Uterus (tissue), 3 donors: ENCODE measurements at regions not wholly inside any gene's neighbourhood (a gene's known extent, or its start where the extent isn't known, plus 50 kb on each side); places are given as distances from the start of the nearest gene placed in this dataset.

ENCODE experiments used
- DNase-seq, 2 donors: peaks; one replicate each; pipeline ENCODE4 v3.0.0-alpha.2; 2019 to 2020
- H3K27ac ChIP-seq, 2 donors: fragments of 200-600 bp; sonication (generic); 1 replicate in 1 of 2; 2 replicates in 1 of 2; pipeline ENCODE4 v1.5.1; 2016 to 2018
- H3K27me3 ChIP-seq, 2 donors: fragments of 200-600 bp; sonication (generic); one replicate each; pipeline ENCODE4 v1.5.1; 2018 to 2019; ENCODE audit warnings: control low read depth in 1 of 2
- H3K36me3 ChIP-seq, 2 donors: fragments of 200-600 bp; sonication (generic); one replicate each; pipeline ENCODE4 v1.5.1; 2019; ENCODE audit warnings: control low read depth in 1 of 2
- H3K4me1 ChIP-seq, 2 donors: fragments of 200-600 bp; sonication (generic); one replicate each; pipeline ENCODE4 v1.5.1; 2018 to 2019; ENCODE audit warnings: control low read depth in 1 of 2
- H3K4me3 ChIP-seq, 2 donors: fragments of 200-600 bp; sonication (generic); 1 replicate in 1 of 2; 2 replicates in 1 of 2; pipeline ENCODE4 v1.5.1; 2018 to 2019; ENCODE audit warnings: mild to moderate bottlenecking in 1 of 2
- H3K9me3 ChIP-seq, 2 donors: fragments of 200-600 bp; sonication (generic); one replicate each; pipeline ENCODE4 v1.5.1; 2019; ENCODE audit warnings: control low read depth in 1 of 2
- POLR2A ChIP-seq, 2 donors: fragments of 450-650 bp; IDR thresholded peaks; one replicate each; pipeline ENCODE4 v1.6.1; 2016; ENCODE audit warnings: antibody characterized with exemption in 2 of 2, mild to moderate bottlenecking in 1 of 2, moderate library complexity in 1 of 2
- intact Hi-C: fragments of 100-400 bp; cut with DNase I; formaldehyde crosslinking; loops from one replicate; pipeline ENCODE4 v1.15.1; 2023; ENCODE audit warnings: low total_unique reads
- TF ChIP-seq, protein P1 (sequence below), 4 experiments: fragments of 200-600 bp in 2 of 4; fragments of 450-650 bp in 2 of 4; sonication (generic) in 2 of 4; IDR thresholded peaks; one replicate each; pipeline ENCODE4 v1.5.1; 2016 to 2019; ENCODE audit warnings: antibody characterized with exemption in 4 of 4, mild to moderate bottlenecking in 2 of 4, moderate library complexity in 1 of 4
- donor health status: DM: yes; HTN: yes; CAD: no.

DNA sequence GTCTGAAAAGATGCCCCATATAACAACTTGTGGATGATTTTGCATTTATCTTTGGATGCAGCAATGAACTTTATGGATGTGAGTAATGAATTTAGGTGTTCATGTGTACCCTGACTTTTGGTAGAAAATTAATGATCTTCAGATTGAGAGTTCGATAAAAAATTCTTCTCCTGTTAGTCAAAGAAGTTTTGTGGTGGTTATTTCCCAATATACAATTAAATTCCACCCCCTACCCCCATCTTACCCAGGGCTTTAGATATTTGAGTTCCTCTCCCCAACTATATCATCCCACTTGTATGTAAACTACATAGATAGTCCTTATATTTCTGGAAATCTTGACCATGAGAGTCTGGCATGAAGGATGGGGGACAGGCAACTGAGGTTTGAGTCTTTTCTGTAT lies 126.1 kb upstream of the ALDH1A3 start:
- TF ChIP-seq POLR2A (IDR thresholded peaks at IDR 0.05), result no peak
- TF ChIP-seq, protein P1, sequence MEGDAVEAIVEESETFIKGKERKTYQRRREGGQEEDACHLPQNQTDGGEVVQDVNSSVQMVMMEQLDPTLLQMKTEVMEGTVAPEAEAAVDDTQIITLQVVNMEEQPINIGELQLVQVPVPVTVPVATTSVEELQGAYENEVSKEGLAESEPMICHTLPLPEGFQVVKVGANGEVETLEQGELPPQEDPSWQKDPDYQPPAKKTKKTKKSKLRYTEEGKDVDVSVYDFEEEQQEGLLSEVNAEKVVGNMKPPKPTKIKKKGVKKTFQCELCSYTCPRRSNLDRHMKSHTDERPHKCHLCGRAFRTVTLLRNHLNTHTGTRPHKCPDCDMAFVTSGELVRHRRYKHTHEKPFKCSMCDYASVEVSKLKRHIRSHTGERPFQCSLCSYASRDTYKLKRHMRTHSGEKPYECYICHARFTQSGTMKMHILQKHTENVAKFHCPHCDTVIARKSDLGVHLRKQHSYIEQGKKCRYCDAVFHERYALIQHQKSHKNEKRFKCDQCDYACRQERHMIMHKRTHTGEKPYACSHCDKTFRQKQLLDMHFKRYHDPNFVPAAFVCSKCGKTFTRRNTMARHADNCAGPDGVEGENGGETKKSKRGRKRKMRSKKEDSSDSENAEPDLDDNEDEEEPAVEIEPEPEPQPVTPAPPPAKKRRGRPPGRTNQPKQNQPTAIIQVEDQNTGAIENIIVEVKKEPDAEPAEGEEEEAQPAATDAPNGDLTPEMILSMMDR (IDR thresholded peaks at IDR 0.05), result no peak
- H3K9me3 ChIP-seq, result no peaks in the 10 kb centered on the region
- intact Hi-C loops, result no loop called here
- no peak for DNase-seq
- no peak overlapping the region for H3K4me3 ChIP-seq
- H3K27me3 ChIP-seq, result no peaks in the 10 kb centered on the region
- H3K4me1 ChIP-seq, result no peaks in the 10 kb centered on the region
- no peak overlapping the region for H3K27ac ChIP-seq
- H3K36me3 ChIP-seq, result no peaks in the 10 kb centered on the region

DNA sequence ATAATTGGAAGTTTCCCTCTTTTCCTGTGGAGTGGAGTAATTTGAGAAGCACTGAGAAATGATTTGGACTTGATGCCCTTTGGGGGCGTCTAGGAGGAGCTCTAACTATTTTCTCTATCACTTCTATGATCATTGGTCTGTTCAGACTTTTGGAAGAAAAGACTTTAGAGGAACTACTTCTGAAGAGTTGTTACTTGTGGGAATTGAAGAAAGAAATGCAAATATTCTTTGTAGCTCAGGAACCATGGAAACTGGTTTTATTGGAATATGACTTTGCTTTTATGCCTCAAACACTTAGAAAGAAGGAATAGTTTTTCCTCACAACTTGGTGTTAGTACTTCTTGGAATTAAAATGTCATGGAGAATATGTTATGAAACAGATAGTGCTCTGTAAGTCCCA lies 122.0 kb upstream of the ALDH1A3 start:
- DNase-seq, result no peak
- Histone ChIP-seq H3K27me3 (no peaks in the 10 kb centered on the region), H3K36me3 (no peaks in the 10 kb centered on the region), H3K4me3 (no peak overlapping the region), H3K9me3 (no peaks in the 10 kb centered on the region), H3K4me1 (no peaks in the 10 kb centered on the region), H3K27ac (no peak overlapping the region)
- intact Hi-C loops, result no loop called here
- TF ChIP-seq, protein P1 (IDR thresholded peaks at IDR 0.05), result no peak
- TF ChIP-seq POLR2A (IDR thresholded peaks at IDR 0.05), result no peak

DNA sequence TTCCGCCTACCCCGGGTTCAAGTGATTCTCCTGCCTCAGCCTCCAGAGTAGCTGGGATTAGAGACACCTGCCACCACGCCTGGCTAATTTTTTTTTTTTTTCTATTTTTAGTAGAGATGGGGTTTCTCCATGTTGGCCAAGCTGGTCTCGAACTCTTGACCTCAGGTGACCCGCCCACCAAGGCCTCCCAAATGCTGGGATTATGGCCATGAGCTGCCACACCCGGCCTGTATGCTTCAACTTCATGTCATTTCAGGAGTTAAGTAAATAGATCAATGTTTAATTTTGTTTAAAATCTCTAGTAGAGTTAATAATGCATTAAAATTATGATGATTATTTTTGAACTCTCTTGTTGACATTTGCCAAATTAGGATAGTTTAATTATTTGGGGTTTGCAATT lies 121.1 kb upstream of the ALDH1A3 start:
- H3K27me3 ChIP-seq, result no peaks in the 10 kb centered on the region
- no peak for TF ChIP-seq POLR2A (IDR thresholded peaks at IDR 0.05)
- TF ChIP-seq, protein P1 (IDR thresholded peaks at IDR 0.05), result no peak
- H3K27ac ChIP-seq, result peak overlapping the region; percentile 60 to 75
- H3K9me3 ChIP-seq, result no peaks in the 10 kb centered on the region
- H3K4me3 ChIP-seq, result no peak overlapping the region
- intact Hi-C loops, result no loop called here
- no peaks in the 10 kb centered on the region for H3K36me3 ChIP-seq
- DNase-seq, result no peak
- no peaks in the 10 kb centered on the region for H3K4me1 ChIP-seq

DNA sequence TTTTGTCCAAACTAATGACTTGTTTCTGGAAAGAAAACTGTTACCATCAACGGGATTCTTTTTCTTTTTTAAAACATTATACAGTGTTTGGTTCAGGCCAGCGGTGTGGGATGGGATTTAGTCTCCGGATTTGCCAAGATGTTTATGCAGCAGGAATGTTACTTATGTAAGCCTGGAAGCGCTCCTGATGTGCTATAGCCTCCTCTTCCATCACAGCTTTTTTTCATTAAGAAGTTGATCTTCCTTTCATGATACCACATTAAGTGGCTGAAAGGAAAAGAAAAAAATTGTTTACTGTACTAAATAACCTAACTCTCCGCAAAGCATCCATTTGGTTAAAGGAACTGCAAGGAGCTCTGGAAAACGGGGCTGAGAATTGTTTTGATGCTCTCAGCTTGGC lies 120.5 kb upstream of the ALDH1A3 start:
- no peak overlapping the region for H3K4me3 ChIP-seq
- H3K27me3 ChIP-seq, result no peaks in the 10 kb centered on the region
- H3K4me1 ChIP-seq, result no peaks in the 10 kb centered on the region
- no peak for TF ChIP-seq POLR2A (IDR thresholded peaks at IDR 0.05)
- TF ChIP-seq, protein P1 (IDR thresholded peaks at IDR 0.05), result no peak
- DNase-seq, result no peak
- peak overlapping the region; percentile 60 to 75 for H3K27ac ChIP-seq
- intact Hi-C loops, result no loop called here
- no peaks in the 10 kb centered on the region for H3K9me3 ChIP-seq
- H3K36me3 ChIP-seq, result no peaks in the 10 kb centered on the region

DNA sequence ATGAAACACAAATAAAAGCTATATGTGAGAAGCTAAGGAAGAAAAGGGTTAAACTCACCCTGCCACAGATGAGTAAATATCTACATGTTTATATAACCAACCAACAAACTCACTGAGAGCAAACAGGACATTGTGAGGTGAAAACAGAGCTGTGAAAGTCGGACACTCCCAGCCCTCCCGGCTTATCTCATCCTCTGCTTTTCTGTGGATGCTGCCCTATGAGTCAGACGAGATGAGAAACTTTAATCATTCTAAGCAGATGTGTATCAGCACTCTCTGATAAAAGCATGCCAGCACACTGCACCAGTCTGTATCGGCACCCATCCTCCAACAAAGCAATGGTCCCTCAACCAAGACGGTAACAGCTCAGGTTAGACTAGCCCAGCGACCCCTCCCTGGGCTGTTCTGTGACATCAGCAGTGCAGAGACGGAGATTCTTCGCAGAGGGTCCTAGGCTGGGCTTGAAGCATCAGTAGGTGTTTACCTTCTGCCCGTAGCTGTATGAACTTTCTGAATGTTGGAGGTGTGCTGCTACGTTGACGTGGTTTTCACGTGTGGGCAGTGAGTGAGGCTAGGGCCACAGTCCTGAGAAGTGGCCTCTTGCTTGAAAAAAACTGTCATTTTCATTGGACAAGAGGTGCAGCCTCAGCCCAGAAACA lies 119.8 kb upstream of the ALDH1A3 start:
- peak in 1 of 2 donors; percentile 49 for DNase-seq
- TF ChIP-seq POLR2A (IDR thresholded peaks at IDR 0.05), result no peak
- TF ChIP-seq, protein P1 (IDR thresholded peaks at IDR 0.05), result no peak
- H3K4me3 ChIP-seq, result no peak overlapping the region
- intact Hi-C loops, result no loop called here
- H3K27ac ChIP-seq, result peak overlapping the region; percentile 60 to 75
- H3K9me3 ChIP-seq, result no peaks in the 10 kb centered on the region
- H3K4me1 ChIP-seq, result no peaks in the 10 kb centered on the region
- H3K36me3 ChIP-seq, result no peaks in the 10 kb centered on the region
- H3K27me3 ChIP-seq, result no peaks in the 10 kb centered on the region
